H9 (cell line): ENCODE measurements at regions not wholly inside any gene's neighbourhood (a gene's known extent, or its start where the extent isn't known, plus 50 kb on each side); places are given as distances from the start of the nearest gene placed in this dataset.
"Not testable (repeated sequence)": the region's sequence is repeated elsewhere in the genome, so short reads cannot be mapped to it uniquely, and the experiment has no call there.

Source experiments
- DNase-seq: peaks from one replicate; pipeline ENCODE4 v3.0.0-alpha.2; 2017
- H2AFZ ChIP-seq: one replicate; pipeline ENCODE4 v1.6.1; 2013; ENCODE audit warnings: mild to moderate bottlenecking, low read length, control low read depth, moderate library complexity
- H2AK5ac ChIP-seq: 2 replicates; pipeline ENCODE4 v1.6.1; 2013; ENCODE audit warnings: low read length, control low read depth, mixed read lengths; ENCODE audit not compliant: insufficient read length
- H2BK120ac ChIP-seq: one replicate; pipeline ENCODE4 v1.6.1; 2013; ENCODE audit warnings: low read depth, mild to moderate bottlenecking, low read length, control low read depth, inconsistent platforms; ENCODE audit not compliant: poor library complexity, severe bottlenecking
- H2BK12ac ChIP-seq: 2 replicates; pipeline ENCODE4 v1.6.1; 2013; ENCODE audit warnings: low read length, control low read depth, mixed read lengths, low read depth; ENCODE audit not compliant: insufficient read length
- H2BK15ac ChIP-seq: 2 replicates; pipeline ENCODE4 v1.6.1; 2013; ENCODE audit warnings: low read depth, low read length, control low read depth
- H2BK20ac ChIP-seq: one replicate; pipeline ENCODE4 v1.6.1; 2013; ENCODE audit warnings: low read depth, mild to moderate bottlenecking, low read length, control low read depth, inconsistent platforms; ENCODE audit not compliant: poor library complexity, severe bottlenecking
- H2BK5ac ChIP-seq: 2 replicates; pipeline ENCODE4 v1.6.1; 2013; ENCODE audit warnings: low read length, control low read depth, mixed read lengths; ENCODE audit not compliant: insufficient read length
- H3K14ac ChIP-seq: 2 replicates; pipeline ENCODE4 v1.6.1; 2013; ENCODE audit warnings: low read length, control low read depth; ENCODE audit not compliant: insufficient read depth
- H3K18ac ChIP-seq: 2 replicates; pipeline ENCODE4 v1.6.1; 2013; ENCODE audit warnings: low read depth, mild to moderate bottlenecking, mixed read lengths, low read length, control low read depth; ENCODE audit not compliant: insufficient read length
- H3K23ac ChIP-seq: 2 replicates; pipeline ENCODE4 v1.6.1; 2013; ENCODE audit warnings: low read length, control low read depth, mixed read lengths, low read depth; ENCODE audit not compliant: insufficient read length
- H3K23me2 ChIP-seq: 2 replicates; pipeline ENCODE4 v1.6.1; 2013; ENCODE audit warnings: low read depth, mild to moderate bottlenecking, mixed read lengths, low read length, control low read depth; ENCODE audit not compliant: insufficient read length, poor library complexity, severe bottlenecking
- H3K27ac ChIP-seq: 2 replicates; pipeline ENCODE4 v1.5.1; 2013; ENCODE audit warnings: low read length, control low read depth, mixed read lengths, low read depth; ENCODE audit not compliant: insufficient read length
- H3K27me3 ChIP-seq: 2 replicates; pipeline ENCODE4 v1.6.1; 2013; ENCODE audit warnings: low read length, control low read depth, inconsistent platforms; ENCODE audit not compliant: insufficient read depth
- H3K4ac ChIP-seq: 2 replicates; pipeline ENCODE4 v1.6.1; 2013; ENCODE audit warnings: low read depth, mild to moderate bottlenecking, control low read depth, inconsistent platforms, low read length, moderate library complexity
- H3K4me1 ChIP-seq: 2 replicates; pipeline ENCODE4 v1.6.1; 2013; ENCODE audit warnings: low read length, control low read depth, inconsistent platforms; ENCODE audit not compliant: insufficient read depth
- H3K4me2 ChIP-seq: 2 replicates; pipeline ENCODE4 v1.6.1; 2013; ENCODE audit warnings: low read length, control low read depth, mixed read lengths; ENCODE audit not compliant: insufficient read length, insufficient read depth
- H3K56ac ChIP-seq: 2 replicates; pipeline ENCODE4 v1.6.1; 2013; ENCODE audit warnings: low read depth, mild to moderate bottlenecking, mixed read lengths, low read length, control low read depth; ENCODE audit not compliant: insufficient read length
- H3K79me1 ChIP-seq: 2 replicates; pipeline ENCODE4 v1.6.1; 2013; ENCODE audit warnings: low read depth, mild to moderate bottlenecking, moderate library complexity, low read length, control low read depth, inconsistent platforms; ENCODE audit not compliant: insufficient read depth, poor library complexity, severe bottlenecking
- H3K79me2 ChIP-seq: 2 replicates; pipeline ENCODE4 v1.6.1; 2013; ENCODE audit warnings: low read length, control low read depth, inconsistent platforms; ENCODE audit not compliant: insufficient read depth
- H3K9ac ChIP-seq: 2 replicates; pipeline ENCODE4 v1.6.1; 2013; ENCODE audit warnings: low read length, control low read depth, mixed read lengths; ENCODE audit not compliant: insufficient read length; ENCODE audit errors: extremely low read depth
- H3K9me3 ChIP-seq: one replicate; pipeline ENCODE4 v1.6.1; 2013; ENCODE audit warnings: low read depth, low read length, inconsistent platforms; ENCODE audit not compliant: control insufficient read depth
- H3T11ph ChIP-seq: one replicate; pipeline ENCODE4 v1.6.1; 2013; ENCODE audit warnings: mild to moderate bottlenecking, low read length, control low read depth, inconsistent platforms
- H4K20me1 ChIP-seq: one replicate; pipeline ENCODE4 v1.6.1; 2013; ENCODE audit not compliant: control insufficient read depth, insufficient read length, insufficient read depth
- H4K5ac ChIP-seq: 2 replicates; pipeline ENCODE4 v1.6.1; 2013; ENCODE audit warnings: low read depth, mild to moderate bottlenecking, mixed read lengths, low read length, control low read depth; ENCODE audit not compliant: insufficient read length
- H4K8ac ChIP-seq: replicated peaks from 2 replicates; pipeline ENCODE4 v1.6.1; 2013; ENCODE audit warnings: low read length, control low read depth, mixed read lengths, low read depth; ENCODE audit not compliant: insufficient read length
- H4K91ac ChIP-seq: 2 replicates; pipeline ENCODE4 v1.6.1; 2013; ENCODE audit warnings: low read depth, mild to moderate bottlenecking, moderate library complexity, mixed read lengths, low read length, control low read depth; ENCODE audit not compliant: insufficient read length
- H3K27ac Mint-ChIP-seq, 3 experiments: 2 replicates in 2 of 3; 3 replicates in 1 of 3; pipeline ENCODE4 v1.8.0; 2020 to 2021; ENCODE audit warnings: mixed read lengths in 3 of 3, mild to moderate bottlenecking in 1 of 3, moderate library complexity in 1 of 3
- H3K27me3 Mint-ChIP-seq: 2 replicates; pipeline ENCODE4 v1.8.0; 2021; ENCODE audit warnings: low read depth, mild to moderate bottlenecking, moderate library complexity, mixed read lengths
- H3K36me3 Mint-ChIP-seq, 3 experiments: 2 replicates in 2 of 3; 3 replicates in 1 of 3; pipeline ENCODE4 v1.8.0; 2020 to 2021; ENCODE audit warnings: low read depth in 3 of 3, mixed read lengths in 3 of 3; ENCODE audit not compliant: insufficient read depth in 1 of 3
- H3K4me1 Mint-ChIP-seq, 2 experiments: 2 replicates each; pipeline ENCODE4 v1.8.0; 2020; ENCODE audit warnings: mixed read lengths in 2 of 2
- H3K4me3 Mint-ChIP-seq, 2 experiments: 2 replicates in 1 of 2; 3 replicates in 1 of 2; pipeline ENCODE4 v1.8.0; 2020 to 2021; ENCODE audit warnings: mild to moderate bottlenecking in 2 of 2, mixed read lengths in 2 of 2, moderate library complexity in 1 of 2
- H3K9me3 Mint-ChIP-seq, 2 experiments: 2 replicates in 1 of 2; 3 replicates in 1 of 2; pipeline ENCODE4 v1.8.0; 2020; ENCODE audit warnings: mild to moderate bottlenecking in 2 of 2, mixed read lengths in 2 of 2, moderate library complexity in 1 of 2
- WGBS: extraction: QIAGEN DNeasy Blood & Tissue Kit; methylation state at CpG from one replicate; pipeline ENCODE4 v1.1.7; 2013; ENCODE audit warnings: missing lambda C conversion rate, low lambda C conversion rate, mixed read lengths; ENCODE audit not compliant: insufficient read length; ENCODE audit errors: extremely low coverage; 5-methylcytosine and 5-hydroxymethylcytosine counted together
- TF ChIP-seq, protein P1 (sequence below): fragments of 200-600 bp; sonication (generic); conservative IDR thresholded peaks from 3 replicates; pipeline ENCODE4 v1.8.0; 2021; ENCODE audit warnings: antibody characterized with exemption, mild to moderate bottlenecking

GRCh38 chr17:77836557-77837041 lies 121.9 kb upstream of the TNRC6C start:
- no peak overlapping the region for H3K27ac Mint-ChIP-seq
- Histone ChIP-seq H2BK120ac (no peak overlapping the region), H3K9me3 (no peaks in the 10 kb centered on the region), H3K9ac (no peak overlapping the region), H4K5ac (no peak overlapping the region), H3K4ac (no peak overlapping the region), H2AFZ (no peak overlapping the region), H3T11ph (no peak overlapping the region), H3K56ac (no peak overlapping the region), H2BK12ac (no peak overlapping the region), H2BK20ac (no peak overlapping the region), H2AK5ac (no peak overlapping the region), H2BK15ac (no peak overlapping the region), H4K20me1 (no peaks in the 10 kb centered on the region), H3K23ac (no peak overlapping the region), H3K79me2 (no peaks in the 10 kb centered on the region), H3K23me2 (no peaks in the 10 kb centered on the region), H3K4me2 (no peak overlapping the region), H3K14ac (no peak overlapping the region), H3K4me1 (no peaks in the 10 kb centered on the region; the same call in 1 of the 2 replicates), H3K27me3 (no peaks in the 10 kb centered on the region), H4K91ac (no peak overlapping the region), H3K18ac (no peak overlapping the region), H4K8ac (no peak overlapping the region), H3K79me1 (no peaks in the 10 kb centered on the region), H3K27ac (no peak overlapping the region), H2BK5ac (no peak overlapping the region)
- no peaks in the 10 kb centered on the region; a peak in 1 of 7 replicates for H3K36me3 Mint-ChIP-seq
- no peak for DNase-seq
- no peak overlapping the region for H3K4me3 Mint-ChIP-seq
- TF ChIP-seq, protein P1, sequence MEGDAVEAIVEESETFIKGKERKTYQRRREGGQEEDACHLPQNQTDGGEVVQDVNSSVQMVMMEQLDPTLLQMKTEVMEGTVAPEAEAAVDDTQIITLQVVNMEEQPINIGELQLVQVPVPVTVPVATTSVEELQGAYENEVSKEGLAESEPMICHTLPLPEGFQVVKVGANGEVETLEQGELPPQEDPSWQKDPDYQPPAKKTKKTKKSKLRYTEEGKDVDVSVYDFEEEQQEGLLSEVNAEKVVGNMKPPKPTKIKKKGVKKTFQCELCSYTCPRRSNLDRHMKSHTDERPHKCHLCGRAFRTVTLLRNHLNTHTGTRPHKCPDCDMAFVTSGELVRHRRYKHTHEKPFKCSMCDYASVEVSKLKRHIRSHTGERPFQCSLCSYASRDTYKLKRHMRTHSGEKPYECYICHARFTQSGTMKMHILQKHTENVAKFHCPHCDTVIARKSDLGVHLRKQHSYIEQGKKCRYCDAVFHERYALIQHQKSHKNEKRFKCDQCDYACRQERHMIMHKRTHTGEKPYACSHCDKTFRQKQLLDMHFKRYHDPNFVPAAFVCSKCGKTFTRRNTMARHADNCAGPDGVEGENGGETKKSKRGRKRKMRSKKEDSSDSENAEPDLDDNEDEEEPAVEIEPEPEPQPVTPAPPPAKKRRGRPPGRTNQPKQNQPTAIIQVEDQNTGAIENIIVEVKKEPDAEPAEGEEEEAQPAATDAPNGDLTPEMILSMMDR, result no peak
- H3K9me3 Mint-ChIP-seq, result no peaks in the 10 kb centered on the region
- H3K27me3 Mint-ChIP-seq, result peaks cover 20% of the 10 kb centered on the region
- no CpG with 5 or more reads among the region's 3 CpGs for WGBS
- peaks cover 17 to 33% of the 10 kb centered on the region in 2 experiments for H3K4me1 Mint-ChIP-seq

DNA sequence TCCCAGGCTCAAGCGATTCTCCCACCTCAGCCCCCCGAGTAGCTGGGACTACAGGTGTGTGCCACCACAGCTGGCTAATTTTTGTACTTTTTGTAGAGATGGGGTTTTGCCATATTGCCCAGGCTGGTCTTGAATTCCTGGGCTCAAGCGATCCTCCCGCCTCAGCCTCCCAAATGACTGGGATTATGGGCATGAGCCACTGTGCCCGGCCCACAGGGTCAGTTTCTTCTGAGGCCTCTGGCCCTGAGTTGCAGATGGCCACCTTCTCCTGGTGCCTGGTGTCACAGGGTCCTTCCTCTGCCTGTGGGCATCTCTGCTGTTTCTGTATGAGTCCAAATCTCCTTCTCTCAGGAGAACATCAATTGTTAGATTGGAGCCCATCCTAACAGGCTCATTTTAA lies 121.4 kb upstream of the TNRC6C start:
- H3K23ac ChIP-seq, H2BK5ac ChIP-seq, H3K4me1 ChIP-seq, H3K9me3 Mint-ChIP-seq, DNase-seq, H4K8ac ChIP-seq, H3K4ac ChIP-seq, H4K20me1 ChIP-seq, H3K9ac ChIP-seq, H3T11ph ChIP-seq, H3K79me2 ChIP-seq, H4K5ac ChIP-seq, H2AK5ac ChIP-seq, H3K4me3 Mint-ChIP-seq, H2BK12ac ChIP-seq, H2BK120ac ChIP-seq, H3K27me3 ChIP-seq, H3K27ac Mint-ChIP-seq, H2AFZ ChIP-seq, H3K18ac ChIP-seq, H3K79me1 ChIP-seq, H3K9me3 ChIP-seq, H3K4me2 ChIP-seq, H3K27ac ChIP-seq, H3K36me3 Mint-ChIP-seq, H2BK20ac ChIP-seq, H3K23me2 ChIP-seq, H4K91ac ChIP-seq, H3K56ac ChIP-seq, H2BK15ac ChIP-seq, H3K14ac ChIP-seq: not testable (repeated sequence)
- no CpG with 5 or more reads among the region's 5 CpGs for WGBS
- Mint-ChIP-seq H3K27me3 (peaks cover 20% of the 10 kb centered on the region), H3K4me1 (peaks cover 17 to 33% of the 10 kb centered on the region in 2 experiments)
